ENCODE measurements at regions not wholly inside any gene's neighbourhood (a gene's known extent, or its start where the extent isn't known, plus 50 kb on each side); places are given as distances from the start of the nearest gene placed in this dataset.

DNA sequence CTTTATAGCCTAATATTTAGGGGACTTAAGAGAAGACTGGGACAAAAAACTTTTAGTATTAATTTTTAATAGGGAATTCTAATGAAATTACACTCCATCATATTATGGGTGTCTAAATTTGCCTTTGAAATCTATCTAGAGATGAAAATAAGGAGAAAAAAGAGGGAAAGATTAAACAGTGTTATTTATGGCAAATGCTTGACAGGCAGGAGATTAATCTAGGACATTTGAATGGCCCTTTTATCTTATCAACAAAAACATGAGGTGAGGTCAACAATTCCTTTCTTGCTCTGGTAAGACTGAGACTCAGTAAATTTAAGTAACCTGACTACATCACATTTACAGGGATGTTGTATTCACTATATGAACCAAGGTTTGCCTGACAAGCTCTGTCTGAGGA is 852.8 kb upstream of the CTNND2 start:
- Histone ChIP-seq H3K4me1 (ENCODE audit: insufficient read depth) (no peaks in the 10 kb centered on the region), H3F3A (replicated peaks; ENCODE audit: low read depth) (no peaks in the 10 kb centered on the region), H4K20me1 (replicated peaks; ENCODE audit: insufficient read depth) (no peaks in the 10 kb centered on the region), H2AFZ (no peak overlapping the region), H3K36me3 (ENCODE audit: insufficient read depth) (no peaks in the 10 kb centered on the region), H3K27ac (ENCODE audit: low read depth) (no peak overlapping the region), H3K27me3 (ENCODE audit: insufficient read depth) (no peaks in the 10 kb centered on the region), H3K79me2 (replicated peaks; ENCODE audit: insufficient read depth) (no peaks in the 10 kb centered on the region), H3K4me2 (no peak overlapping the region), H3K9me2 (ENCODE audit: insufficient read depth) (no peaks in the 10 kb centered on the region), H3K4me3 (no peak overlapping the region)
- Mint-ChIP-seq H3K27me3 (ENCODE audit: insufficient read depth, low read depth, poor library complexity) (no peaks in the 10 kb centered on the region), H3K36me3 (ENCODE audit: low read depth) (no peaks in the 10 kb centered on the region), H3K4me1 (no peaks in the 10 kb centered on the region), H3K9me3 (no peaks in the 10 kb centered on the region), H3K4me3 (no peak overlapping the region), H3K27ac (no peak overlapping the region)
- no peak for TF ChIP-seq ZNF331 (CRISPR knock-in tag; IDR thresholded peaks at IDR 0.05; ENCODE audit: low read depth)
- TF ChIP-seq ETS1 (IDR thresholded peaks at IDR 0.05): no peak
- TF ChIP-seq CREB1 (CRISPR knock-in tag; IDR thresholded peaks at IDR 0.05; ENCODE audit: low read depth): no peak
- no peak for TF ChIP-seq EZH2 (IDR thresholded peaks at IDR 0.05; ENCODE audit: low read depth, unreplicated experiment)
- TF ChIP-seq EZH2phosphoT487 (IDR thresholded peaks at IDR 0.05; ENCODE audit: unreplicated experiment): no peak
- DNase-seq (ENCODE audit: low spot score): no peak
- no peak for ATAC-seq

GRCh38 chr5:12745537-12745936 is 841.3 kb upstream of the CTNND2 start:
- Mint-ChIP-seq H3K36me3 (ENCODE audit: low read depth) (no peaks in the 10 kb centered on the region), H3K9me3 (no peaks in the 10 kb centered on the region), H3K4me1 (no peaks in the 10 kb centered on the region), H3K27me3 (ENCODE audit: insufficient read depth, low read depth, poor library complexity) (no peaks in the 10 kb centered on the region), H3K4me3 (no peak overlapping the region), H3K27ac (no peak overlapping the region)
- Histone ChIP-seq H3K9me2 (ENCODE audit: insufficient read depth) (no peaks in the 10 kb centered on the region), H3F3A (replicated peaks; ENCODE audit: low read depth) (no peaks in the 10 kb centered on the region), H3K4me3 (no peak overlapping the region), H3K36me3 (ENCODE audit: insufficient read depth) (no peaks in the 10 kb centered on the region), H2AFZ (no peak overlapping the region), H3K27ac (ENCODE audit: low read depth) (no peak overlapping the region), H3K4me1 (ENCODE audit: insufficient read depth) (no peaks in the 10 kb centered on the region), H3K27me3 (ENCODE audit: insufficient read depth) (no peaks in the 10 kb centered on the region), H3K4me2 (no peak overlapping the region), H4K20me1 (replicated peaks; ENCODE audit: insufficient read depth) (no peaks in the 10 kb centered on the region), H3K79me2 (replicated peaks; ENCODE audit: insufficient read depth) (no peaks in the 10 kb centered on the region)
- TF ChIP-seq POLR2AphosphoS5 (IDR thresholded peaks at IDR 0.05; ENCODE audit: low read depth) (no peak), CREB1 (CRISPR knock-in tag; IDR thresholded peaks at IDR 0.05; ENCODE audit: low read depth) (no peak), EZH2 (IDR thresholded peaks at IDR 0.05; ENCODE audit: low read depth, unreplicated experiment) (no peak), ETS1 (IDR thresholded peaks at IDR 0.05) (no peak)
- ATAC-seq (no peak), DNase-seq (ENCODE audit: low spot score) (no peak)

DNA sequence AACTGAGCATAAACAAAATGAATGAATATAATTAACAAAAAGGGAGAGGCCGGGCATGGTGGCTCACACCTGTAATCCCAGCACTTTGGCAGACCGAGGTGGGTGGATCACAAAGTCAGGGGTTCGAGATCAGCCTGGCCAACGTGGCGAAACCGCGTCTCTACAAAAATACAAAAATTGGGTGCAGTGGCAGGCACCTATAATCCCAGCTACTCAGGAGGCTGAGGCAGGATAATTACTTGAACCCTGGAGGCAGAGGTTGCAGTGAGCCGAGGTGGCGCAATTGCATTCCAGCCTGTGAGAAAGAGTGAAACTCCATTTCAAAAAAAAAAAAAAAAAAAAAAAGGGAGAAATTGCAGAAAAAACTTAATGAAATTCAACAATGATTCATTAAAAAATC is 839.3 kb upstream of the CTNND2 start:
- no peaks in the 10 kb centered on the region for H3K36me3 ChIP-seq (ENCODE audit: insufficient read depth)
- no peaks in the 10 kb centered on the region for H3K4me1 ChIP-seq (ENCODE audit: insufficient read depth)
- no peak overlapping the region for H3K4me2 ChIP-seq
- no peak overlapping the region for H2AFZ ChIP-seq
- no peaks in the 10 kb centered on the region for H3K27me3 ChIP-seq (ENCODE audit: insufficient read depth)
- H3F3A ChIP-seq (replicated peaks; ENCODE audit: low read depth): no peaks in the 10 kb centered on the region
- H3K27ac ChIP-seq (ENCODE audit: low read depth): no peak overlapping the region
- no peaks in the 10 kb centered on the region for H3K79me2 ChIP-seq (replicated peaks; ENCODE audit: insufficient read depth)
- Mint-ChIP-seq H3K4me1 (no peaks in the 10 kb centered on the region), H3K4me3 (no peak overlapping the region), H3K27me3 (ENCODE audit: insufficient read depth, low read depth, poor library complexity) (no peaks in the 10 kb centered on the region), H3K36me3 (ENCODE audit: low read depth) (no peaks in the 10 kb centered on the region), H3K27ac (no peak overlapping the region), H3K9me3 (no peaks in the 10 kb centered on the region)
- no peak for TF ChIP-seq ZNF114 (CRISPR knock-in tag; IDR thresholded peaks at IDR 0.05)
- TF ChIP-seq, protein P1, sequence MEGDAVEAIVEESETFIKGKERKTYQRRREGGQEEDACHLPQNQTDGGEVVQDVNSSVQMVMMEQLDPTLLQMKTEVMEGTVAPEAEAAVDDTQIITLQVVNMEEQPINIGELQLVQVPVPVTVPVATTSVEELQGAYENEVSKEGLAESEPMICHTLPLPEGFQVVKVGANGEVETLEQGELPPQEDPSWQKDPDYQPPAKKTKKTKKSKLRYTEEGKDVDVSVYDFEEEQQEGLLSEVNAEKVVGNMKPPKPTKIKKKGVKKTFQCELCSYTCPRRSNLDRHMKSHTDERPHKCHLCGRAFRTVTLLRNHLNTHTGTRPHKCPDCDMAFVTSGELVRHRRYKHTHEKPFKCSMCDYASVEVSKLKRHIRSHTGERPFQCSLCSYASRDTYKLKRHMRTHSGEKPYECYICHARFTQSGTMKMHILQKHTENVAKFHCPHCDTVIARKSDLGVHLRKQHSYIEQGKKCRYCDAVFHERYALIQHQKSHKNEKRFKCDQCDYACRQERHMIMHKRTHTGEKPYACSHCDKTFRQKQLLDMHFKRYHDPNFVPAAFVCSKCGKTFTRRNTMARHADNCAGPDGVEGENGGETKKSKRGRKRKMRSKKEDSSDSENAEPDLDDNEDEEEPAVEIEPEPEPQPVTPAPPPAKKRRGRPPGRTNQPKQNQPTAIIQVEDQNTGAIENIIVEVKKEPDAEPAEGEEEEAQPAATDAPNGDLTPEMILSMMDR (conservative IDR thresholded peaks at IDR 0.05; ENCODE audit: low read depth in 2 of 2): peak in 1 of 2 experiments; percentile 13; a peak in 1 of 4 replicates
- ATAC-seq (no peak), DNase-seq (ENCODE audit: low spot score) (no peak)
- H3K4me3 ChIP-seq: no peak overlapping the region
- H4K20me1 ChIP-seq (replicated peaks; ENCODE audit: insufficient read depth): no peaks in the 10 kb centered on the region
- no peaks in the 10 kb centered on the region for H3K9me2 ChIP-seq (ENCODE audit: insufficient read depth)

Data from GM23338 (cell line).